ENCODE measurements at regions not wholly inside any gene's neighbourhood (a gene's known extent, or its start where the extent isn't known, plus 50 kb on each side); places are given as distances from the start of the nearest gene placed in this dataset.

GRCh38 chr9:25282946-25283345 is 395.3 kb downstream of the TUSC1 start:
- DNase-seq (ENCODE audit: low read depth in 2 of 2): no peak

GRCh38 chr9:25261445-25261844 is 416.8 kb downstream of the TUSC1 start:
- no peak for DNase-seq (ENCODE audit: low read depth in 2 of 2)

- DNase-seq (ENCODE audit: low read depth in 2 of 2): no peak
Measured at GRCh38 chr9:25260046-25260445, 418.2 kb downstream of the TUSC1 start.

DNA sequence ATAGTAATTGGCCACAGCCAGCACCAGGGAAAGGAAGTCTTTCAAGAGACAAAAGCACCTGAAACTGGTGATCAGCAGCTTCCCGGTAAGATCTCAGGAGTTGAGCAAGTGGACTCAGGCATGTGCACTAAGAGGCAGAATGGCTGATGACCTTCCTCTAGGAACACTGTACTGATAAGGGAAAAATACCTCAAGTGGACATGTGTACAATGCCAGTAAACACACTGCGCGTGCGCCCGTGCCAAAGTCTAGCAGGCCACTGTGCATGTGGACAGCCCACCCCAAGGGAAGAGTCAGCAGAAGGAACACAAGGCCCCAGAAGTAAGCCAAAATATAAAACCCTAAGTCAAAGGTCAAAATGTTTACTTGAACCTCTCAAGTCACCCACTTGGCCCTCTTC is 423.0 kb downstream of the TUSC1 start:
- DNase-seq (ENCODE audit: low read depth in 2 of 2): no peak

GRCh38 chr9:25254051-25254450 is 424.2 kb downstream of the TUSC1 start:
- no peak for DNase-seq (ENCODE audit: low read depth in 2 of 2)

- no peak for DNase-seq (ENCODE audit: low read depth in 2 of 2)
Measured at GRCh38 chr9:25241421-25241820, 436.8 kb downstream of the TUSC1 start.

DNA sequence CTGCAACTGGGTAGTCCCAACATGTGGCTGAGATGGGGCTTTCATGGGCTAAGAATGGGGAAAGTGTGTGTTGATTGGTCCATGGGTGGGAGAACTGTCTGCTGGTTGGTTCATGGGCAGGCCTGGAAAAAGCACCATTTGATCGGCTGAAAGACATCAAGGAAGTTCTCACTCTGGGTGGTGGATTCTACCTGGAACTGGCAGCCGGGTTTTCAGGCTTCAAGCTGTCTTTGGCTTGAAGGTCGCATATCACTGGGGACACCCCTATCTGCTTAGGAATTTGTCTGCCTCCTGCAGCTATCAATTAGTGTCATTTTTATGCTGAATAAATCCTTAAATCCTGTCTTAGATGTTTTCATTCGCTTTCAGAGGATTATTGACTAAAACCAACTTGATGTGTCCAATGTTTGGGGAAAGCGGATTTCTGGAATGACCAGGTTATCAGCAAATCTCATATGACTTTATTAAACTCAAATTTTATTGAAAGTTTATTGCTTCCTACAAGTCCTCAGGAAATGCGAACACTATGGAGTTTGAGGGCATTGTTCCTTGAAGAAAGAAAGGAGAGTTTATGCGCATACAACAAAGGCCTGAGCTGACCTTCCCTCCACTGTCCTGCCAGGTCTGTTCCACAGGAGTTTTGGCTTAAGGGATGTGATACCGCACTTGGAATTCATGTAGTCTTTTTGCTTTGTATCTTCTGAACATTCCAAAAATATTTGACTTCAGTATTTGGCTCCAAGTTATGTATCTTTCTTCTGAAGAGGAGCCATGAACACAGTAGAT is 451.1 kb downstream of the TUSC1 start:
- DNase-seq (ENCODE audit: low read depth in 2 of 2): no peak

- DNase-seq (ENCODE audit: low read depth in 2 of 2): no peak
Measured at GRCh38 chr9:25225938-25226760, 452.1 kb downstream of the TUSC1 start.

DNA sequence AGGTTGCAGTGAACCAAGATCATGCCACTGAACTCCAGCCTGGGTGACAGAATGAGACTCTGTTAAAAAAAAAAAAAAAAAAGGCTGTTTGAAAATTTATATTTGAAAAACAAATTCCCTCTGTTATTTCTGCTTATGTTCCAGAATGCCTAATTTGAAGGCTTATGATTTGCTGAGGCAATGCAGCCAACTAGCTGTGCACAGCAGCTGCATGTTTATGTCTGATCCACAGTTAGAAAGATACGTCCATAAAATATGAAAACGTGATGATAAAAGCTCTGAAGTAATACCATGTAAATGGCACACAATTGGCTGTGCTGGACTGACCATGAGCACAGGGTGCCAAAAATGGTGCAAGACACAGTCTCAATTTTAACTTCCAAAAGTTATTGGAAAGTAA is 453.2 kb downstream of the TUSC1 start:
- DNase-seq (ENCODE audit: low read depth in 2 of 2): no peak

GRCh38 chr9:25224309-25224708 is 453.9 kb downstream of the TUSC1 start:
- no peak for DNase-seq (ENCODE audit: low read depth in 2 of 2)

GRCh38 chr9:25212361-25212760 is 465.9 kb downstream of the TUSC1 start:
- no peak for DNase-seq (ENCODE audit: low read depth in 2 of 2)

DNA sequence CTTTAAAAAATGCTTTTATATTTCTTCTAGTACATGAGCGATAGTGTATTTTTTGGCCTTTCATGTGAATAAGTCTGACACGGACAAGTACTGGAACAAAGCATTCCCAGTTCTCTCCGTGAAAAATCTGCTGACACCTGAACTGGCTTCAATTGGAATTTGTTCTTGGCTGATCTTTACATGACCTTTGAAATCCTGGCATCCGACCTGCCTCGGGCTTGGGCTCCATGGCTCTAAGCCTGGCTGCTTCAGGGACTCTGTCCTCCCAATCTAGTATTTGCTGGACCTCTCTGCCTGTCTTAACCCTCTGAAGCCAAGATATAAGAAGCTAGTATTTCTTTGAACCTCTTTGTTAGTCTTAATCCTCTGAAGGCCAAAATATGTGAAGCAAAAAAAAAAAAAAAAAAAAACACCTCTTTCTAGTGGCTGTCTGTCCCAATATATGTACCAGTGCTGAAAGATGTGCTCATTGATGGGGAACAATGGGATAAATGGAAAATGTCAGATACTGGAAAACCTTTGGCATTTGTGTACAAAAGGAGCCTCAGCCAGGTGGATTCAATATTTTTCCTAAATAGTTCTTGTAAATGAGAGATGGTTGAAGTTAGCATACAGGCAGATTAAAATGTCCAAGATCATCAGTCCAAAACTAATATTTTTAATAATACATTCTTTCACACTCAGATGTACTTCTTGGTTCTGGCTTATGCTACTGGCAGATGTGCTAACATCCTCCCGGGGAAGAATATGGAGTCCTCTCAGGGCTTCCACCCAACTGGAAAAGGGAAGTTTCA is 470.6 kb downstream of the TUSC1 start:
- no peak for DNase-seq (ENCODE audit: low read depth in 2 of 2)

DNA sequence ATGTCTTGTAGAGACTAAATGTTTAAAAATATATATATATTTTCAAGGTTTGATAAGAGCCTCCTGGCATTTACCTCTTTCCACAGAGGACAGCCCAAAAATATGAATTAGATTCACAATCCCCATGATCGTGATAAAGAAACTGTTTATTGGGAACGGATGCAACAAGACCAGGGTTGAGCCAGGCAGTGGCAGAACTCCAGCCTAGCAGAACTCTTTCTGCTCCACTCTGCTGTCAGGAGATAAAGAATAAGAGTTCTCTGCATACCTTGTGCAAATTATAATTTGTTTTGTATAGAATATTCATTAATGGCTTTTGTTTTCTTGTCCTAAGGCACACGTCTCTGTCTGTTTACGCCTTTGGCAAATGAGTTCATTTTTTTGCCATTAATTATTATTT is 472.2 kb downstream of the TUSC1 start:
- DNase-seq (ENCODE audit: low read depth in 2 of 2): no peak

DNA sequence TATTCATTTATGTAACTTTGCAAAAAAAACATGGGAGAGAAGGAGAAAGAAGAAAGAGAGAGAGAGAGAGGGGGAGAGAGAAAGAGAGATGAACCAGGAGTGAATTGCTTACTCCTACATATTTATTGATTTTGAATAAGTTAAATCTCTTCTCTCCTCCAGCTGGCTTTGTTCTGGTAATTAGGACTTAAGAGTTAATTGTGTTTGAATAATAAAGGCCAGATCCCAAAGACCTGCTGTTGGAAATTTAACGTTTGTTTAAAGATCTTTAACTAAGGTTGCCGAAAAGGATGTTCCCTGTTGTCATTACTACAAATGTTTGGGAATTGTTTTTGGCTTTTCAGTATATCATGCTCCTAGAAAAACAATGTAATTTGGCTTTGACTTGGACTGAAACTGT is 473.0 kb downstream of the TUSC1 start:
- no peak for DNase-seq (ENCODE audit: low read depth in 2 of 2)

DNA sequence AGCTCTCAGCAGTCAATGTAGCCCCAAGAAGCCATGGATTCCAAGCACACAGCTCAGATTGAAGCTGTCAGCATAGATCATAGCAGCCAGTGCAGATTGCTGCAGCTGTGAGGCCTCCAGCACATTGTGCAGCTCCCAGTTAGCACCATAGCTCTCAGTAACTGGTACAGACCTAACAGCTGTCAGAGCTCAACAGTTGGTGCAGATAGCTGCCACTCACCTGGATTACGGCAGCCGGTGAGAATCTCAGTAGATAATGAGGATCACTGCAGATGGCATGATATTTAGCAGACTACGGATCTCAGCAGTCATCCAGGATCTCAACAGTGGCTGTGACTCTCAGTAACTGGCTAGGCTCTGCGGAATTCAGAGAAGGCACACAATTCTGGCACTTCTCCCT is 500.4 kb downstream of the TUSC1 start:
- DNase-seq (ENCODE audit: low read depth in 2 of 2): no peak

- no peak for DNase-seq (ENCODE audit: low read depth in 2 of 2)
Measured at GRCh38 chr9:25129537-25129936, 548.7 kb downstream of the TUSC1 start.

- DNase-seq (ENCODE audit: low read depth in 2 of 2): no peak
Measured at GRCh38 chr9:25121811-25122210, 556.4 kb downstream of the TUSC1 start.

DNA sequence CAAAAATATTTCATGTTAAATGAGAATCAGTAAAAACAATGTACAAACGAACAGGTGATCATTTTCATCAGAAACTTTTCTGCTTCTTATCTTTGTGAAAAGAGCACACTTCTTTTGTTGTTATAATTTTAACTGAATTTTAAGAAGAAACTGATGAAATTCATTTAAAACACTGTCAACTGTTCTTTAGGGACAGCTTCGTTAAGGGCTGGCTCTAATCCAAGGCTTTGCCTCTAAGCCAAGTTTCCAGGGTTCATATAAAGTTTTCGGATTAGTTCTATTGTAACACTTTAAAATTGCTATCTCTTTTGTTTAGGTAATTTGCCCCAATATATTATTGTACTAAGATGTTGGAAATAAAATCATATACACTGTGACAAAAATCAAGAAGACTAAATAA is 559.2 kb downstream of the TUSC1 start:
- DNase-seq (ENCODE audit: low read depth in 2 of 2): no peak

GRCh38 chr9:25117791-25118190 is 560.5 kb downstream of the TUSC1 start:
- no peak for DNase-seq (ENCODE audit: low read depth in 2 of 2)

DNA sequence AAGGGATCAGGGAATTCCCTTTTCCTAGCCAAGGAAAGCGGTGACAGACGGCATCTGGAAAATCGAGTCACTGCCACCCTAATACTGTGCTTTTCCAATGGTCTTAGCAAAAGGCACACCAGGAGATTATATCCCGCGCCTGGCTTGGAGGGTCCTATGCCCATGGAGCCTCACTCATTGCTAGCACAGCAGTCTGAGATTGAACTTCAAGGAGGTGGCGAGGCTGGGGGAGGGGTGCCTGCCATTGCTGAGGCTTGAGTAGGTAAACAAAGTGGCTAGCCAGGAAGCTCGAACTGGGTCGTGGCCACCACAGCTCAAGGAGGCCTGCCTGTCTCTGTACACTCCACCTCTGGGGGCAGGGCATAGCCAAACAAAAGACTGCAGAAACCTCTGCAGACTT is 556.5 kb upstream of the IZUMO3 start:
- peak in 1 of 2 experiments; percentile 0 for DNase-seq (ENCODE audit: low read depth in 2 of 2)

- no peak for DNase-seq (ENCODE audit: low read depth in 2 of 2)
Measured at GRCh38 chr9:25094518-25094917, 548.8 kb upstream of the IZUMO3 start.

GRCh38 chr9:25078202-25078601 is 532.5 kb upstream of the IZUMO3 start:
- no peak for DNase-seq (ENCODE audit: low read depth in 2 of 2)
